ENCODE measurements at regions not wholly inside any gene's neighbourhood (a gene's known extent, or its start where the extent isn't known, plus 50 kb on each side); places are given as distances from the start of the nearest gene placed in this dataset.

DNA sequence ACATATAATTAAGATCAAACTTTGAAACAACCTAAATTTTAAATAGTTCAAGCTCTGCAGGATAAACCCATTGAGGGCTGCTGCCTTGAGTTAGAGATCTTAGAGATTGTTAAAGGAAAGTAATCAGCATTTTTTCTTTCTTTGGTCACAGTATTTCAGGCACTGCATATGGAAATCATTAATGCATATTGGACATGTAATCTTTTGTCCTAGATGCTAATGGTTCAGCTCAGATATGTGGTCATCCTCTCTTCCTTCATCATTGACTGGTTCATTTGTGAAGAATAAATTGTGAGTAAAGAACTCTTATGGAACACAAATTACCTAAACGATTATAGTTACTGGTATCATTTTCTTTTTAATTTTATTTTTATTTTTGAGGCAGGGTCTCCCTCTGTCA, 82.0 kb upstream of the PRLR start:
- H3K4me3 ChIP-seq (ENCODE audit: insufficient read depth, low read depth, low read length) = no peak overlapping the region
- H3K4me1 ChIP-seq (ENCODE audit: control insufficient read depth, insufficient read depth, low read length) = peaks cover 9% of the 10 kb centered on the region
- no peaks in the 10 kb centered on the region for H3K9me3 ChIP-seq (ENCODE audit: control insufficient read depth, low read length)
- no peak overlapping the region for H3K27ac ChIP-seq (ENCODE audit: insufficient read depth, low read depth, low read length, poor library complexity, severe bottlenecking)
- WGBS, 2 experiments = 100% methylated on average over 1 of the region's 1 CpG; no CpG with 5 or more reads in 1 of the 2 experiments
- no peaks in the 10 kb centered on the region for H3K36me3 ChIP-seq (ENCODE audit: control insufficient read depth, insufficient read depth, low read length)
- H3K27me3 ChIP-seq (ENCODE audit: control insufficient read depth, insufficient read depth, low read length, poor library complexity, severe bottlenecking) = no peaks in the 10 kb centered on the region

DNA sequence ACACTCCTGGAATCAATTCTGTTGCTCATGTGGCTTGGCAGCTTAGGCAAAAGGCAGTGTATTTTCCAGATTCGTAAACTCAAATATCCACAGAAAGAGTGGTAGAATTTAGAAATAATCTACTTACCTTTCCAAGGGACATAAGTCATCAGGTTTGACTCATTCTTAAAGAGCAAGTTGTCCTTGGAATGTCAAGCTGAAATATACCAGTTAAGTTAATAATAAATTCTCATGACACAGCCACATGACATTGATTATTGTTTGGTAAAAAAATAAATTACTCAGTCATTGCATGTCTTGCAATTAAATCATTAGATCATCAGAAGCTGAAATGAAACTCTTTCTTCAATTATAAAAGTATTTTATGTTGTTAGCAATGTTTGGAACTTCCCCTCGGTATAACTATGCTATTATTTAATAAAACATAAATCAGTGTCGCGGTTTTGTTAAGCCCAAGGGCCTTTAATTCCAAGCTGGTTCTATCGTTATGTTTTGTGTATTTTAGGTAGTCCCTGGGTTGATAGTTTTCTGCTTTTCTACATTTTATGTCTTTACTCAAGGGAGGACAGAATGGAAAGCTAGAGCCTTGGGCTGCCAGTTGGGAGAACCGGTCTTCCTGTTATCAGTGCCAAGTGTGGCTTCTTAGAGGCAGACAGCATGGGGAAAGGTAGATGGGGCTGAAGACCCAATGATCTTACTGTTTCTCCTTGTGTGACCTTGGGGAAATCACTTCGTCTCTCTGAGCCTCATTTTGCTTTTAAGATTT, 79.3 kb upstream of the PRLR start:
- H3K4me1 ChIP-seq (ENCODE audit: control insufficient read depth, insufficient read depth, low read length) = peaks cover 9% of the 10 kb centered on the region
- WGBS, 2 experiments = 92 to 95% methylated on average over 6 of the region's 7 CpGs
- no peaks in the 10 kb centered on the region for H3K36me3 ChIP-seq (ENCODE audit: control insufficient read depth, insufficient read depth, low read length)
- no peaks in the 10 kb centered on the region for H3K27me3 ChIP-seq (ENCODE audit: control insufficient read depth, insufficient read depth, low read length, poor library complexity, severe bottlenecking)
- no peak overlapping the region for H3K4me3 ChIP-seq (ENCODE audit: insufficient read depth, low read depth, low read length)
- no peaks in the 10 kb centered on the region for H3K9me3 ChIP-seq (ENCODE audit: control insufficient read depth, low read length)
- H3K27ac ChIP-seq (ENCODE audit: insufficient read depth, low read depth, low read length, poor library complexity, severe bottlenecking) = no peak overlapping the region

DNA sequence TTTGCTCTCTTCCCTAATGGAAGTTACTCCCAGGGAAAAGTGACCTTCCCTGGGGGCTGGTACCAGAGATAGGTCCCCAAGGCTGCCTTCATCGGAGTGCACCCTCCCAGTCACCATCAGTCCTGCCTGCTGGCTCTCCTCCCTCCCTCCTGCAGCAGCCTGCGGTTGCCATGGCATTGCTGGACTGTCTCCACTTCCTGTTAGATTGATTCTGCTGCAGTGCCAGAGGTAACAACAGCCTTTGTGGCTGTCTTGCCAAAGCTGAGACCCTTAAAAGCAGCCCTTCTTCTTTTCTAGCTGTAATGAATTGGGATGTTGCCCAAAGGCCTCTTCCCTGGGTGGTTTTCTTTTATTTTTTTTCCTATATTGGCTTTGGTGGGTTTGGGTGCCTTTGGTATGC, 78.1 kb upstream of the PRLR start:
- no peak overlapping the region for H3K4me3 ChIP-seq (ENCODE audit: insufficient read depth, low read depth, low read length)
- H3K4me1 ChIP-seq (ENCODE audit: control insufficient read depth, insufficient read depth, low read length) = peaks cover 9% of the 10 kb centered on the region
- H3K9me3 ChIP-seq (ENCODE audit: control insufficient read depth, low read length) = no peaks in the 10 kb centered on the region
- H3K27me3 ChIP-seq (ENCODE audit: control insufficient read depth, insufficient read depth, low read length, poor library complexity, severe bottlenecking) = no peaks in the 10 kb centered on the region
- 73 to 76% methylated on average over 2 of the region's 2 CpGs for WGBS, 2 experiments
- H3K36me3 ChIP-seq (ENCODE audit: control insufficient read depth, insufficient read depth, low read length) = no peaks in the 10 kb centered on the region
- no peak overlapping the region for H3K27ac ChIP-seq (ENCODE audit: insufficient read depth, low read depth, low read length, poor library complexity, severe bottlenecking)

DNA sequence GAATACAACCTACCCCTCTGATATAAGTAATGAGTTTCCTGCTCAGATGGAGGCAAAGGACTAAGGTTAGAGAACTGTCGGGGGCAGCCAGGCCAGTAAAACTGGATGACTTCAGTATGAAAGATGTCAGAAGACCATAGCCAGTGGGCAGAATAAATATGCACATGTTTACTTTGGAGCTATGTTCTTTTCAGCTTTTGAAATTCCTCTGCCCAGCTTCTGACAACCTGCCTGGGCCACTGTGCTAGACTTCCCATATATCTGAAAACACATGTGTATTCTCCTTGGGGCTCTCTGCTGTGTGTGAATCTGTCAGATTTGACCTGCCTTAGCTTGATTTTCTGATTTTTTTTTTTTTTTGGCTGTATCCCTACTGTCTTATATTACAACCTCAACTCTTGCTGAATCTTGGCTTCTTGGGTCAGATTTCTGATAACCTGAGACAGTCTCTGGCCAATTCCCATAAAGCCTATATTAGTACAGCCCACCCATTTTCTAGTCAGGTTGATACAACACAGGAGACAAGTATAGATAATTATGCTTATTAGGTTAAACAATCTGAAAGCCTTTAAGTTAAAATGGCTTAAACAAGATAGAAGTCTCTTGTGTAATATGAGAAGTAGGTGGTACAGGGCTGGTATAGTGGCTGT, 76.6 kb upstream of the PRLR start:
- no peaks in the 10 kb centered on the region for H3K9me3 ChIP-seq (ENCODE audit: control insufficient read depth, low read length)
- H3K27ac ChIP-seq (ENCODE audit: insufficient read depth, low read depth, low read length, poor library complexity, severe bottlenecking) = no peak overlapping the region
- no peak overlapping the region for H3K4me3 ChIP-seq (ENCODE audit: insufficient read depth, low read depth, low read length)
- peaks cover 9% of the 10 kb centered on the region for H3K4me1 ChIP-seq (ENCODE audit: control insufficient read depth, insufficient read depth, low read length)
- no peaks in the 10 kb centered on the region for H3K36me3 ChIP-seq (ENCODE audit: control insufficient read depth, insufficient read depth, low read length)
- H3K27me3 ChIP-seq (ENCODE audit: control insufficient read depth, insufficient read depth, low read length, poor library complexity, severe bottlenecking) = no peaks in the 10 kb centered on the region
- 95 to 100% methylated on average over 1 of the region's 1 CpG for WGBS, 2 experiments

DNA sequence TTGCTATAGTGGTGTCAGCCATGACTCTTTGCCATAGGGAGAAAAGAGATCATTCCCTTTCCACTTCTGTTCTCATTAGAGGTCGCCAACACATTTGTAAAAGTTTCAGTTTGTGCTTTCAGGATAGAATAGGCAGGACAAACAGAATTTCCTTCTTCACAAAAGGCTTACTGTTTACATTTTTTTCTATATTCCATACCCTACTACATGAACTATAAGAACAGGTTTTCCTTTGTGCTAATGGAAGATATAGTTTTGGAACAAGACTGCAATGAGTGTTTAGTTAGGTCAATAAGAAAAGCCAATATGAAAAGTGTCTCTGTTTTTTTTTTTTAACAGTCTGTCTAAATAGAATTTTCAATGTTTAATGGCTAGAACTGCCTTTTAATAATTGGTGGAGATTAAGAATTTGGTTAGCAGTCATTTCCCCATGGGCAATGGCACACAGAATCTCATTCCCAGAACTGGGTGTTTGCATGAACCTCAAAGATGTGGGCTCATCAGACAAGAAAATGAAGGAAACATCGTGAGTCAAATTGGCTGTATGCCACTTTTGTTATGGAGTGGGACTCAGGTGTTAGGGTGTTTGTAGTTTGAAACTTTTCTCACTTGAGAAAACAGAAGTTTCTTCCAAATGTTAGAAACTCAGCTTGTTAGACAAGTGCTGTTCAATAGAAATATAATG, 75.2 kb upstream of the PRLR start:
- no peaks in the 10 kb centered on the region for H3K36me3 ChIP-seq (ENCODE audit: control insufficient read depth, insufficient read depth, low read length)
- no peaks in the 10 kb centered on the region for H3K27me3 ChIP-seq (ENCODE audit: control insufficient read depth, insufficient read depth, low read length, poor library complexity, severe bottlenecking)
- H3K4me3 ChIP-seq (ENCODE audit: insufficient read depth, low read depth, low read length) = no peak overlapping the region
- WGBS, 2 experiments = 89 to 96% methylated on average over 1 to 2 of the region's 2 CpGs
- no peak overlapping the region for H3K27ac ChIP-seq (ENCODE audit: insufficient read depth, low read depth, low read length, poor library complexity, severe bottlenecking)
- no peaks in the 10 kb centered on the region for H3K9me3 ChIP-seq (ENCODE audit: control insufficient read depth, low read length)
- H3K4me1 ChIP-seq (ENCODE audit: control insufficient read depth, insufficient read depth, low read length) = peaks cover 9% of the 10 kb centered on the region

DNA sequence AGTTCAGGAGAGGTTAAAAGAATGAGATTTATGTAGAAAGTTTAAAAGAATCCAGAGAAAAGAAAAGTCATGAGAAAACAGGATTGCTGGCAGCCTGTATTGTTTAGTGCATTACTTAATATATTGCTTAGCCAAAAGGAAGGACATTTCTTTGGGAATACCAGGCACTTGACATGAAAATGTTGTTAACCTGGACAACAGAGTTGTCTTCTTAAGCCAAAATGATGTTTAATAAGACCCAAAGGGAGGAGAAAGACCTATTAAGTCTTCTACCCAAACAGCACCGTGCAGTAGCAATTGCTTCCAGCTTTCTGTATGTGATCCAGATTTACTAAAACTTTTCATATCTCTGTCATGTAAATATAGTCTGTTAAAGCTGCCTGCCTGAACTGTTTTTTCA, 74.0 kb upstream of the PRLR start:
- 89 to 100% methylated on average over 1 of the region's 1 CpG for WGBS, 2 experiments
- Histone ChIP-seq H3K4me3 (ENCODE audit: insufficient read depth, low read depth, low read length) (no peak overlapping the region), H3K9me3 (ENCODE audit: control insufficient read depth, low read length) (no peaks in the 10 kb centered on the region), H3K27me3 (ENCODE audit: control insufficient read depth, insufficient read depth, low read length, poor library complexity, severe bottlenecking) (no peaks in the 10 kb centered on the region), H3K4me1 (ENCODE audit: control insufficient read depth, insufficient read depth, low read length) (peaks cover 9% of the 10 kb centered on the region), H3K27ac (ENCODE audit: insufficient read depth, low read depth, low read length, poor library complexity, severe bottlenecking) (no peak overlapping the region), H3K36me3 (ENCODE audit: control insufficient read depth, insufficient read depth, low read length) (no peaks in the 10 kb centered on the region)

DNA sequence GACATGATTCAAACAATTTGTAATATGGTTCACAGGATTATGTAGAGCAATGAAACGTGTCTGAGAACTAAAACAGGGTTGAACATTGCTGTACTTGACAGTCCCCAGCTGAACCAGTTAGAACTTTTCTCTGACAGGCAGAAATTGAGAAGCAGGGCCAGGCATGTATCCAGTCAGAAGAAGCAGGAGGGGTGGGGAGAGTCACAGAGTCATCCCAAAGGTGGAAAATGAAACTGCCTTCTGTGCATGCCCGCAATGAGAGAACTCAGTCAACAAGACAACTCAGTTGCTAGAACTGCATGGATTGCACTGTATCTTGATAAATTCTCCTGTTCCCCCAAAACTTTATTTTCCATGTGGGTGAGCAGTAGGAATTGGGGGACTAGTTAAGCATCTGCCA, 72.9 kb upstream of the PRLR start:
- Histone ChIP-seq H3K27ac (ENCODE audit: insufficient read depth, low read depth, low read length, poor library complexity, severe bottlenecking) (no peak overlapping the region), H3K9me3 (ENCODE audit: control insufficient read depth, low read length) (no peaks in the 10 kb centered on the region), H3K4me3 (ENCODE audit: insufficient read depth, low read depth, low read length) (no peak overlapping the region), H3K4me1 (ENCODE audit: control insufficient read depth, insufficient read depth, low read length) (no peaks in the 10 kb centered on the region), H3K36me3 (ENCODE audit: control insufficient read depth, insufficient read depth, low read length) (no peaks in the 10 kb centered on the region), H3K27me3 (ENCODE audit: control insufficient read depth, insufficient read depth, low read length, poor library complexity, severe bottlenecking) (no peaks in the 10 kb centered on the region)
- 95 to 96% methylated on average over 2 of the region's 2 CpGs for WGBS, 2 experiments

DNA sequence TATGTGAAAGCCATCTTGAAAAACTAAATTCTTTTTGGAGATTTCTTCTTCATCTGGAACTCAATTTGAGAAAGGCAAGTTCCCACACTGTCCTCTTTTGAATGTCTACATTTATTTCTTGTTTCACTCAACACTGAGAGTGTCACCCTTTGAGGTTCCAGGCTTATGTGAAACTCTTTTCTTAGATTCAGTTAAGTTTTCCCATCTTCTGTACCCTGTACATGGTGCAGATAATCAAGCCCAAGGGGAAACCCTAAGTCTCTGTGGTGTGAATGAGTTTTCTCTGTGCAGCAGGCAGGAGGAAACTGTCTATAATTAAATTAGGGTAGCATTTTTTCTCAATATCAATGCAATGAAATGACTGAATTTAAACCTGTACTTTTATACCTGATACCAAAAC, 72.3 kb upstream of the PRLR start:
- Histone ChIP-seq H3K27ac (ENCODE audit: insufficient read depth, low read depth, low read length, poor library complexity, severe bottlenecking) (no peak overlapping the region), H3K4me3 (ENCODE audit: insufficient read depth, low read depth, low read length) (no peak overlapping the region), H3K4me1 (ENCODE audit: control insufficient read depth, insufficient read depth, low read length) (no peaks in the 10 kb centered on the region), H3K36me3 (ENCODE audit: control insufficient read depth, insufficient read depth, low read length) (no peaks in the 10 kb centered on the region), H3K9me3 (ENCODE audit: control insufficient read depth, low read length) (no peaks in the 10 kb centered on the region), H3K27me3 (ENCODE audit: control insufficient read depth, insufficient read depth, low read length, poor library complexity, severe bottlenecking) (no peaks in the 10 kb centered on the region)

DNA sequence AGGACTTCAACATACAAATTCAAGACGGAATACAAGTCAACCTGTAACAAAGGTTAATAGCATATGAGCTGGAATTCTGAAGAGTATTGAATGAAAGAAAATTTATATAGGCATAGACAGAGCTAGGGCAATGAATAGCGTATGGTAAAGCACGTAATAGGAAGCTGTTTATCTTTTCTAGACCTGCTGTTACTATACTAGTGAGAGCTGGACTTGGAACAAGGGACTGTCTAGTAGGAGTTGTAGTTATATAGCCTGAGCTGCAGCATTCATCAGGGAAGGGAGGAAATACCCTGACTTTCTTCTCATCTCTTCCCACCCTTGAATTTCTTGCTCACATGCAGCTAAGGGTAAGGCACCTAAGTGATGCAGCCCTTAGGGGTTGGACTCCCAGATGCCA, 67.5 kb upstream of the PRLR start:
- H3K9me3 ChIP-seq (ENCODE audit: control insufficient read depth, low read length) = no peaks in the 10 kb centered on the region
- no peaks in the 10 kb centered on the region for H3K36me3 ChIP-seq (ENCODE audit: control insufficient read depth, insufficient read depth, low read length)
- no peak overlapping the region for H3K4me3 ChIP-seq (ENCODE audit: insufficient read depth, low read depth, low read length)
- H3K27me3 ChIP-seq (ENCODE audit: control insufficient read depth, insufficient read depth, low read length, poor library complexity, severe bottlenecking) = no peaks in the 10 kb centered on the region
- 85 to 95% methylated on average over 3 of the region's 3 CpGs for WGBS, 2 experiments
- H3K27ac ChIP-seq (ENCODE audit: insufficient read depth, low read depth, low read length, poor library complexity, severe bottlenecking) = no peak overlapping the region
- H3K4me1 ChIP-seq (ENCODE audit: control insufficient read depth, insufficient read depth, low read length) = no peaks in the 10 kb centered on the region

DNA sequence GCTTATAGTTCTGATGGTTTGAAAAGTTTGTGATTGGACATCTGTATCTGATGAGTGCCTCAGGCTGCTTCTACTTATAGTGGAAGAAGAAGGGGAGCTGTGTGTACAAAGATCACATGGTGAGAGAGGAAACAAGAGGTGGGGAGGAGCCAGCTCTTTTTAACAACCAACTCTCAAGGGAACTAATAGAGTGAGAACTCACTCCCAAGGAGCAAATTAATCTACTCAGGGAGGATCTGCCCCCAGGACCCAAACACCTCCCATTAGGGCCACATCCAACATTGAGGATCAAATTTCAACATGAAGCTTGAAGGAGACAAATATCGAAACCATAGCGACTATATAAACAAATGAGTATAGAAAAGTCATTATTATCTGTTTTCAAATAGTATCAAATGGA, 64.7 kb upstream of the PRLR start:
- Histone ChIP-seq H3K27me3 (ENCODE audit: control insufficient read depth, insufficient read depth, low read length, poor library complexity, severe bottlenecking) (no peaks in the 10 kb centered on the region), H3K4me1 (ENCODE audit: control insufficient read depth, insufficient read depth, low read length) (no peaks in the 10 kb centered on the region), H3K9me3 (ENCODE audit: control insufficient read depth, low read length) (no peaks in the 10 kb centered on the region), H3K4me3 (ENCODE audit: insufficient read depth, low read depth, low read length) (no peak overlapping the region), H3K36me3 (ENCODE audit: control insufficient read depth, insufficient read depth, low read length) (no peaks in the 10 kb centered on the region), H3K27ac (ENCODE audit: insufficient read depth, low read depth, low read length, poor library complexity, severe bottlenecking) (no peak overlapping the region)
- WGBS, 2 experiments = no CpG with 5 or more reads among the region's 2 CpGs

Measured in ectodermal cell (in vitro differentiated cells).